ENCODE measurements at regions not wholly inside any gene's neighbourhood (a gene's known extent, or its start where the extent isn't known, plus 50 kb on each side); places are given as distances from the start of the nearest gene placed in this dataset.
"Not testable (repeated sequence)": the region's sequence is repeated elsewhere in the genome, so short reads cannot be mapped to it uniquely, and the experiment has no call there.

GRCh38 chr2:22984152-22984551, 400.8 kb upstream of the KLHL29 start:
- not testable (repeated sequence) for DNase-seq (ENCODE audit: low read depth)

GRCh38 chr2:22990246-22990645, 394.7 kb upstream of the KLHL29 start:
- DNase-seq (ENCODE audit: low read depth), result no peak

GRCh38 chr2:22991844-22992243, 393.1 kb upstream of the KLHL29 start:
- no peak for DNase-seq (ENCODE audit: low read depth)

- DNase-seq (ENCODE audit: low read depth), result no peak
These were observed 392.5 kb upstream of the KLHL29 start for GRCh38 chr2:22992441-22992840.

- no peak for DNase-seq (ENCODE audit: low read depth)
These were observed 391.7 kb upstream of the KLHL29 start for GRCh38 chr2:22993250-22993649.

- no peak for DNase-seq (ENCODE audit: low read depth)
These were observed 389.4 kb upstream of the KLHL29 start for GRCh38 chr2:22995576-22995975.

- no peak for DNase-seq (ENCODE audit: low read depth)
These were observed 388.1 kb upstream of the KLHL29 start for GRCh38 chr2:22996911-22997310.

GRCh38 chr2:22998359-22998758, 386.6 kb upstream of the KLHL29 start:
- DNase-seq (ENCODE audit: low read depth), result no peak

GRCh38 chr2:22999951-23000350, 385.0 kb upstream of the KLHL29 start:
- DNase-seq (ENCODE audit: low read depth), result no peak

GRCh38 chr2:23002234-23002633, 382.7 kb upstream of the KLHL29 start:
- DNase-seq (ENCODE audit: low read depth), result no peak

GRCh38 chr2:23005469-23005868, 379.5 kb upstream of the KLHL29 start:
- DNase-seq (ENCODE audit: low read depth), result no peak

GRCh38 chr2:23007631-23008235, 377.2 kb upstream of the KLHL29 start:
- DNase-seq (ENCODE audit: low read depth), result no peak

GRCh38 chr2:23008440-23008839, 376.5 kb upstream of the KLHL29 start:
- DNase-seq (ENCODE audit: low read depth), result no peak

GRCh38 chr2:23008951-23009350, 376.0 kb upstream of the KLHL29 start:
- no peak for DNase-seq (ENCODE audit: low read depth)

- DNase-seq (ENCODE audit: low read depth), result no peak
These were observed 375.3 kb upstream of the KLHL29 start for GRCh38 chr2:23009545-23010149.

GRCh38 chr2:23012499-23012898, 372.5 kb upstream of the KLHL29 start:
- no peak for DNase-seq (ENCODE audit: low read depth)

- no peak for DNase-seq (ENCODE audit: low read depth)
These were observed 369.3 kb upstream of the KLHL29 start for GRCh38 chr2:23015651-23016200.

GRCh38 chr2:23019476-23019875, 365.5 kb upstream of the KLHL29 start:
- DNase-seq (ENCODE audit: low read depth), result no peak

- no peak for DNase-seq (ENCODE audit: low read depth)
These were observed 364.3 kb upstream of the KLHL29 start for GRCh38 chr2:23020659-23021058.

- DNase-seq (ENCODE audit: low read depth), result no peak
These were observed 363.5 kb upstream of the KLHL29 start for GRCh38 chr2:23021311-23022120.

- DNase-seq (ENCODE audit: low read depth), result no peak
These were observed 361.3 kb upstream of the KLHL29 start for GRCh38 chr2:23023722-23024121.

- DNase-seq (ENCODE audit: low read depth), result no peak
These were observed 358.3 kb upstream of the KLHL29 start for GRCh38 chr2:23026671-23027070.

GRCh38 chr2:23027396-23027795, 357.6 kb upstream of the KLHL29 start:
- no peak for DNase-seq (ENCODE audit: low read depth)

All from activated T-cell treated with anti-CD3 and anti-CD28 coated beads for 24 hours (primary cell).